22Rv1 (cell line): ENCODE measurements at regions not wholly inside any gene's neighbourhood (a gene's known extent, or its start where the extent isn't known, plus 50 kb on each side); places are given as distances from the start of the nearest gene placed in this dataset.

Experiments
- CTCF ChIP-seq: fragments of 450-650 bp; IDR thresholded peaks from 2 replicates; pipeline ENCODE4 v1.5.1; 2017; ENCODE audit warnings: mild to moderate bottlenecking
- ZFX ChIP-seq: fragments of 450-650 bp; IDR thresholded peaks from 2 replicates; pipeline ENCODE4 v1.6.1; 2017; ENCODE audit warnings: antibody characterized with exemption, borderline replicate concordance

GRCh38 chr12:13559318-13559978 lies 362.9 kb downstream of the EMP1 start:
- TF ChIP-seq CTCF (no peak), ZFX (no peak)
